GM18868 (cell line): ENCODE measurements at regions not wholly inside any gene's neighbourhood (a gene's known extent, or its start where the extent isn't known, plus 50 kb on each side); places are given as distances from the start of the nearest gene placed in this dataset.

Source experiments
- ATAC-seq: cut with Tn5 transposase; IDR thresholded peaks from one replicate; pipeline ENCODE4 v1.9.1; 2021; ENCODE audit warnings: mild to moderate bottlenecking, moderate library complexity; ENCODE audit not compliant: unreplicated experiment

GRCh38 chr2:215627771-215628170 is 191.9 kb upstream of the FN1 start:
- no peak for ATAC-seq

- ATAC-seq = no peak
These were observed 191.0 kb upstream of the FN1 start for GRCh38 chr2:215626812-215627281.

GRCh38 chr2:215626063-215626462 is 190.2 kb upstream of the FN1 start:
- ATAC-seq = no peak

- ATAC-seq = no peak
These were observed 189.3 kb upstream of the FN1 start for GRCh38 chr2:215625207-215625606.

- ATAC-seq = no peak
These were observed 188.6 kb upstream of the FN1 start for GRCh38 chr2:215624423-215624829.

- ATAC-seq = no peak
These were observed 187.0 kb upstream of the FN1 start for GRCh38 chr2:215622837-215623236.

- no peak for ATAC-seq
These were observed 185.5 kb upstream of the FN1 start for GRCh38 chr2:215621381-215621780.

- no peak for ATAC-seq
These were observed 184.7 kb upstream of the FN1 start for GRCh38 chr2:215620528-215620927.

GRCh38 chr2:215619989-215620388 is 184.1 kb upstream of the FN1 start:
- ATAC-seq = no peak

GRCh38 chr2:215619022-215619958 is 183.4 kb upstream of the FN1 start:
- ATAC-seq = peak; percentile 37

GRCh38 chr2:215618145-215618544 is 182.3 kb upstream of the FN1 start:
- ATAC-seq = no peak

- no peak for ATAC-seq
These were observed 181.4 kb upstream of the FN1 start for GRCh38 chr2:215617060-215617824.

- no peak for ATAC-seq
These were observed 179.9 kb upstream of the FN1 start for GRCh38 chr2:215615803-215616174.

GRCh38 chr2:215615067-215615802 is 179.4 kb upstream of the FN1 start:
- ATAC-seq = no peak

- no peak for ATAC-seq
These were observed 178.4 kb upstream of the FN1 start for GRCh38 chr2:215614296-215614695.

- no peak for ATAC-seq
These were observed 178.0 kb upstream of the FN1 start for GRCh38 chr2:215613888-215614287.

- no peak for ATAC-seq
These were observed 177.4 kb upstream of the FN1 start for GRCh38 chr2:215613280-215613679.

GRCh38 chr2:215612786-215613185 is 176.9 kb upstream of the FN1 start:
- ATAC-seq = no peak

GRCh38 chr2:215611609-215612386 is 175.9 kb upstream of the FN1 start:
- peak; percentile 46 for ATAC-seq
